Cardiac septum (tissue), 1 donor: ENCODE measurements at regions not wholly inside any gene's neighbourhood (a gene's known extent, or its start where the extent isn't known, plus 50 kb on each side); places are given as distances from the start of the nearest gene placed in this dataset.

Source experiments
- DNase-seq: peaks from one replicate; pipeline ENCODE4 v3.0.0-alpha.2; 2020; ENCODE audit warnings: low spot score
- intact Hi-C: fragments of 100-400 bp; cut with DNase I; formaldehyde crosslinking; loops from one replicate; pipeline ENCODE4 v1.14.0; 2022
- donor health status: DM: no; HTN: no; CAD: no.

DNA sequence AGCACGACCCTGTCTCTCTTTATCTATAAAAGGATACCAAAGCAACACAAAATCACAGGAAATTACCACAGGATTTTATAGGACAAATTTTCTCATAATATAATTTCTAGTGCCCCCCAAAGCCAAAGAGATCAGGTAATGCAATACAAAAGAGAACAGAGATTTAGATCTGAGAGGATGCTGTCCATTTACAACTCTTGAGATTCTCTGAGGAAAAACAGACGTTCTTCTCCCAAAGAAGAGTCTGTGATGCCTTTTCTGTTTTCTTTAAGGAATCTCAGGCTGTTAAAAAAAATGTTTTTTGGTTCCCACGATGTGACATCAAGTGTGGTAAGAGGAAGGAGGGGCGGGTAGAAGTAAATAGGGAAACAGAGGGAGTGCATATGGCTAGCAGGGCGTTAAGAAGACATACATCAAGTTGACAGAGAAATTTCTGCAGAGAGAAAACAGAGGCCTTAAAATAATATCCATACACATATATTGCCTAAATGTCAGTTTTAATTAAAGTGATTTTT, 274.7 kb downstream of the YTHDC2 start:
- intact Hi-C loops, result no loop called here

DNA sequence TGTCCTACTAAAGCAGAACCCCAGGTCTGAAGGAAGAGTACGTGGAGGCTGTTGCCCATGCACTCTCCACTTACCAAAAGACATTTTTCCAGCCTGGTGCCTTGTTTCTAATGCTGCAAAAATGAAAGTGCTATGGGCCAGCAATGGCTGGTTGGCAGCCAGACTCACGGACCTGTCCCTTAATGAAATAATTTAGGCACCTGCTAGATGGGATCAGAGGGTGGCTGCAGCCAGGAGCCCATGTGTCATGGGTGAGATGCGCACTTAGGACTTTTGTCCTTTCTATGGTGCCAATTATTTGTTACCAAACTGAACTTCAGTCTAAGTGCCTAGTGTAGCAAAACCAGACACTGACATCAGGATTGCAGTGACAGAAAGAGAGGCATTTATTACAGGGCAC, 276.3 kb downstream of the YTHDC2 start:
- DNase-seq, result no peak
- intact Hi-C loops, result no loop called here

More for the DNA sequence above, 274.7 kb downstream of the YTHDC2 start:
- DNase-seq, result no peak

DNA sequence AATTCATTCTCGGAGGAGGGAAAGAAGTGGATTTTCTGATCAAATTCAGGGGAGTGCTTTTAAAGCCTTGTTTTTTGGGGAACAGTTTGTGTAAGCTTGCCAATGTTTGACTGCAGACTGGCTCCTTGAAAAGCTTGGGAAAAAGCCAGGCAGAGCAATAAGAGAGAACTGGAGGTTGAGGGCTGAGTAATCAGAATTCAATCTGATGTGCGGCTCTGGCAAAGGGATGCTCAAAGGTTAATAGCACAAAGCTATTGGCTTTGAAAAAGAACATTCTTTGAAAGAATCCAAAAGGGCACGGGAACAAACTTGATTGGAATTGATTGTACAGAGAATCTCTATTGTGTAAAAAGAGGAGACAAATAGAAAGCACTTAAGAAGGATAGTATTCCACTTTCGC, 279.3 kb downstream of the YTHDC2 start:
- DNase-seq, result no peak
- intact Hi-C loops, result no loop called here

DNA sequence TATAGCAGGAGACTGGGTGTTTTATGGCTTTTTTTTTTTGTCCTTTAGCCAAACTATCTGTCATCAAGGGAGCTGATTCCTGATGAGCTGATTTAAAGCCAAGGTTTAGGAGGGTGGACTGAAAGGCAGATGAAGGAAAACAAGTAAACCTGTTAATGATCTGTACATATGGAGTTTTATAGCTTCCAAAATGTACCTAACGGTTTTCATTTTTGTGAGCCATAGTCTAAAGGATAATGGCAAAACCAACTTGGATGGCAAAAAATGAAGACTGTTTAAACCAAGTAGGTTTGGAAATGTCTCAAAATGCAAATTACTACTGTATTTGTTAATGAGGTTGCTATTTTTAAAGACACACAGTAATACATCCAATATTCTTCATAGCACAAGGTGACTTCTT, 281.5 kb downstream of the YTHDC2 start:
- DNase-seq, result no peak
- intact Hi-C loops, result no loop called here

DNA sequence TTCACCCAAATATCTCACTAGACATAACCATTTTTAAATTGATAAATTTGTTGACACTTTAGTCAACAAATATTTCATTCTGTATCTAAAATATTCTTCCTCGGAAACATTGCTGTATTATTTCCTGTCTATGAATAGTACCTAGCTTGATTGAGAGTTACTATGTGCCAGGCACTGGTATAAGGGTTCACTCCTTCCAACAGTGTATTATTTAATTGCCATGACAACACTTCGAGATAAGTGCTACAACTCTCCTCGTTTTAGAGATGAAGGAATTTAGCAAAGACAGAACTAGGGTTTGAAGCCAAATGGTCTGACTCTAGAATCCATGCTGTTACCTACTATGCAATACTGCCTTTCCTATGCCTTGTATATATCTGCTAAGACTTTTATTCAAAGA, 287.2 kb downstream of the YTHDC2 start:
- DNase-seq, result no peak
- intact Hi-C loops, result no loop called here

DNA sequence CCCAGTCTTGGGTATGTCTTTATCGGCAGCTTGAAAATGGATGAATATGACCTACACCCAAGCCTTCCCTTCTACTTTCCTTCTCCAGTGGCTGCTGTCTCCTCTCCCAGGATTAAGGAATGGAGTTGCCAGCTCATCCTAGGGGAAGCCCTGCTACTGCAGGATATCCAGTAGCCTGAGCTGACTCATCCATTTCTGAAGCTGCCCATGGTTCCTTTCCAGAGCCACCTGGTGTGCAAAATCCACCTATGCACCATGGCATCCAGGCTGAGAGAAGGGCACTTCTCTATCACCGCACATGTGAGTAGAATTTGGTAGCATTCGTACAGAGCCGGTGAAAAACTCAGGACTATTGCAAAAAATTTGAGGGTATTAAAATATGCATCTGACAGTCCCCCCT, 290.8 kb downstream of the YTHDC2 start:
- DNase-seq, result no peak
- intact Hi-C loops, result no loop called here

DNA sequence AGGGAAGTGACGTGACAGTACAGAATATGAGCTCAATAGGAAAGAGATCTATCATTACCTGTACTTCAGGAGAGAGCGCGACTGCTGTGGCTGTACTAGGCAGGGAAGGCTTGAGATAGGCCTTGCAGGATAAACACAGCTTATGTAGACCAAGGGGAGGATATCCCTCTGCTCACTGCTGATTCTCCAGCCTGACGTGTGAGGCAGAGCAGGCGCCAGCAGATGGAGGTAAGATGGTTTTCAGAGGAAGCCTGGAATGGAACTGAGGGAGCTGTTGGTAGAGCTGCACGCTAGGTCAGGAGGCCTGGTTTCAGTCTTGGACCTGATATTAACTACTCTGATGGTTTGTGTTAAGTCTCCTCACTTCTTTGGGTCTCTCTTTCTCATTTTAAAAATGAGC, 291.4 kb downstream of the YTHDC2 start:
- DNase-seq, result no peak
- intact Hi-C loops, result no loop called here

DNA sequence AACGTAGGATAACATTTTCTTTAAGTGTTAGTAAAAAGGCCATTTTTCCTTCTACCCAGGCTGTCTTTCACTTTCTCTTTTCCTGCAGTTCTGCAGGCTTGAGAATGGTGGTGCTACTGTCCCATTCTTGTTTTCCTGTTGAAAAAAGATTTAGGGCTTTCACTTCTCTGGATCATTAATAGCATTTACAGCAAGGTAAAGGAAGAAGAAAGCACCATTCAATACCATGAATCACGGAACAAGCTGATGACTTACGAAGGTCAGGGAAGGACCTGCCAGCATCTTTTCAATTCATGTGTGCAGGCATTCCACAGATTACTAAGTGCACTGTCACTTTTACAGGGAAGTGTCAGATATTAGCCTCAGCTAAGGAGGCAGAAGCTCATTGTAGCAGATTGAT, 292.8 kb downstream of the YTHDC2 start:
- intact Hi-C loops, result no loop called here
- DNase-seq, result no peak

DNA sequence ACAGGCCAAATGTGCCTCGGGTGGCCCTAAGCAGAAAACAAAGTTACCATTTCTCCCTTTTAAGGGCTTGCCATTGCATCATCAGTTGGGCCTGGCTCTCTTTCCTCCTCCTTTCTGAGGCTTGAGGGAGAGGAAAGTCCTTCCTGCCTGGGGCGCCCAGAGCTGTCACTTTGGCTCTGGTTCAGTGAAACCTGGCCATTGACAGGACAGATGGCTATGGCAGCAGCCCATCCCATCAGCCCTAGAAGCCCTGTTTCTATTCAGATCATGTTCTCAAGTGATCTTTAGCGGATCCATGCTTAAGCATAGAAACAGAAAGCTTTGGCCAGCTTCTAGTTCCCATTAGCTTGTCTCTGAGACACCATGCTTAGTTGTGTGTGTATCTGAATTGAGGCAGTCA, 293.4 kb downstream of the YTHDC2 start:
- DNase-seq, result no peak
- intact Hi-C loops, result no loop called here

DNA sequence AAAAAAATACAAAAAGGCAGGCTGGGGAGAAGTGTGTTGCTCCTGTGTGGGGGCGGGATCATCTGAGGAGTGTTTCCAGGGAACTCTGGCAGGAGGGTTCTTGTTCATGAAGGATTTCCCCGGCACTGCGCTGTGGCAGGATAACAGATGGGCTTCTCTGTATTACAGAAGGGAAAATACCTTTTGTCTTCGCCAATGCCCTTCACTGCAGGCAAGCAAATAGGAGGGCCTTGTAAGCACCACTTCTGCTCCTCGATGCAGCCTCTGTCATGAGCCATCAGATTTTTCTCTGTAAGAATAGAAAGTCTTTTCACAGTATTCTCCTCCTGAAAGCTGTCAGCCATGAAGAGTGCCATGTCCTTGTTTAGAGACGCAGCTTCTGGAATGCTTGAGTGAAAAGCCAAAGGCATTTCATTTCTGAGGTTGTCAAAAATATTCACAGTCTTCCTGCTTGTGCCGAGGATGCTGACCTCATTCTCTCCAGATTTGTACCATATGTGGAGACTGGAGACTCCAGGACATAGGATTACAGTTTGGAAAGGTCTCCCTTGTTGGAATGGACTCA, 294.0 kb downstream of the YTHDC2 start:
- intact Hi-C loops, result no loop called here
- DNase-seq, result no peak

DNA sequence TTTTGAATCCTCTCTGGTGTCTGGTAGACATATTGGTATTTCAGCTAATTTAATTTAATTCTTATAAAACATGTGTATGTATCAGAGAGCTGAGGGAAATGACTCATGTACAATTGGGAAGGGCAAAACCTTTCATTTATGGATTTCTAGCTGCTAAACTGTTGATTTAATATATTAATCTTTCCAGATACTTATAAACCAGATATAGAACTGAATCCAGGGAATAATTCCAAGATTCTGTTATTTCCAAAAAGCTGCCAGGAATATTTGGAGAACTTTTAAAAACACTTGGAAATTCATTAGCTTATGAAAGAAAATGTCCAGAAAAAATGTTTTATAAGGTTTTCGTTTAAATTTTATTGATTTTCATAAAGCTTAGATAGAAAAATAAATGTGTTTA, 295.5 kb downstream of the YTHDC2 start:
- intact Hi-C loops, result no loop called here
- no peak for DNase-seq

DNA sequence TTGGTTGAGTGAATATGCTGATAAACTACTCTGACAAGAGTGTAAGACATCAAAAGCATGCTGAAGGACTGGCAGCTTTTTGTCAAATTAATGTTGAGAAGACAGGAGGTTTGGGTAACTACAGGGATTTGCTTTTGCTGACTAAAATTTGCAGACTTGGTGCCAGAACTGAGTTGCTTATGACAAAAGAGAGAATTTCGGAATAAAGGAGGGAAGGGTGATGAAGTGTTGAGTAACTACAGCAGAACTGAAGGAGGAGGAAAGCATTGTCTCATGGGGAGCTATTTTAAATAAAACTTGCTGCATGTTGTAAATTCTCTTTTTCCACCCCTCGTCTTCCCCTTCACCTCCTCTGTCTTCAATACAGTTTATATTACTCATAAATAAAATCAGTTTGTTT, 296.1 kb downstream of the YTHDC2 start:
- intact Hi-C loops, result no loop called here
- DNase-seq, result no peak

DNA sequence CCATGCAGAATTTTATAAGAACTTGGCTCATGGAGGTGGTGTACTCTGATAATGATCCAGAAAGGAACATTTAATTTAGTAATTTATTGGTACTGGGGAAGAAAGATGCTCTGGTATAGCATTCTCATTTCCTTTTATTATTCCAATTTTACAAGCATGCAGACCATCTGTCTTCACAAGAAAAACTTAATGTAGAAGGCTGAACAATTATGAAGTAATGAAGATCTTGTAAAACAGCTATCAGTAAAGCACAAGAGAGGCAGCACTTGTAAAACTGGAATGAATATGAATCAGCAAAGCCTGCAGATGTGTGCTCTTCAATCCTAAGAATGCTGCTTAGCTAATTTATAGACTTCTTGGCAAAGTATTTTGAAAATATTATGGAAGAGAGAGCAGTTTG, 300.0 kb downstream of the YTHDC2 start:
- intact Hi-C loops, result no loop called here
- DNase-seq, result no peak

DNA sequence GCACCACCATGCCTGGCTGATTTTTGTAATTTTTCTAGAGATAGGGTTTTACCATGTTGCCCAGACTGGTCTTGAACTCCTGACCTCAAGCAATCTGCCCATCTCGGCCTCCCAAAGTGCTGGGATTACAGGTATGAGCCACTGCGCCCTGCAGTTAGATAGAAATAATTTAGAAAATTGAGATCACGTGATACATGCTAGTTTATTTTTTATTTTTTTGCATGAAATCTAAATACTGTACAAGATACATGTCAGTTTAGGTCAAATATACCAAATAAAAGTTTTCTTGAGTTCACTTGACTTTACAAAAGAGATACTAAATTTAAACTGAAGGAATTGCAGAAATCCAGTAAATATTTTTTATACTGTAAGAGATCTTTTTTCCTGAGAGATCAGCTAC, 304.2 kb downstream of the YTHDC2 start:
- intact Hi-C loops, result no loop called here
- DNase-seq, result no peak

DNA sequence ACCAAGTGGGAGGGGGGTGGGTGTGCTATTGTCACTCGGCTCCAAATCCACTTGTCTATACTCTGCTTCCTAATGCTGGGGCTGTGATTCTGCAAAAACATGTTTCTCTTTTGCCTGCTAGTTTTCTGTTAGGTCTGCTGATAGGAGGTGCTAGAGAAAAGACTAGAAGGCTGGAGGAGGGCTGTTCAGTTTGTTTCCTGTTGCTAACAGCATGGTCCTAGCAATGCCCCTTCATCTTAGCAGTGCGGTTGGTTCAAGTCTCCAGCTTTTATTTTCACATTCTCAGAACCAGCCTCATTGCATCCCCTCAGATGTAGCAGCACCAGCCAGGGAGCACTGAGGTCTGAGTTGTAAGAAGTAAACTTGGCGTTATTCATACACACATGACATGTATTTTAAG, 310.2 kb downstream of the YTHDC2 start:
- intact Hi-C loops, result no loop called here
- no peak for DNase-seq

DNA sequence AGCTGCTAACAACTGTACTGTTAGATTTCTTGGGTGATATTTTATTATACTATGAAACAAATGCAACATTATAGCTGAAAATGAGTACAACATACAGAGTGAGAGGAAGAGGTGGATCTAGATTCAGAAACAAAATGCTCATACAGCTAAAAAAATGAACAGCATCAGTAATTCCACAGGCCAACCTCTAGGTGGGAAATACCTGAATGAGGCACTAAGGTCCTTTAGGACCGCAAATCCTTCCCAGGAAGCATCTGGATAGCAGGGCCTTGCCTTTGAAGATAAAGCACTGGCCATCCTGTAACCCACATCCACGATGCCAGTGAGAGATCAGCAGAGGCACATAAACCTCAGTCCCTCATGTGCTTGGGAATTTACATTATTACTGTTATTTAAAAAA, 310.8 kb downstream of the YTHDC2 start:
- intact Hi-C loops, result no loop called here
- no peak for DNase-seq

DNA sequence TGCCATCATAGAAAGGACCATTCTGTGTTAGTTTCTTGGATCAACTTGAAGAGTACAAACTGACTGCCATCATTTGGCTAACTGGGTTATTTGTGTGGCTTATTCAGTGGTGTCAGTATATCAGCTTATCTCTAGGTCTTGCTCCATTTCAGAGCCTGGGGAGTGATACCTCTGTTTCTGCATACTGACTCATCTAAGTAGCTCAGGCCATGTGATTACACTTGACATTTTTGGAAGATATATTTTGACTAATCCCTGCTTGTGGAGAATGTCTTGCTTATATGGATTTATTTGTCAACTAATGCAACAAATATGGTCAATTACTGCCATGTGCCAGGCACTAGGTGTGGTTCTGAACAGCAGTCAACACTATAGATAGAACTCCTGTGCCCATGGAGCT, 311.7 kb downstream of the YTHDC2 start:
- no peak for DNase-seq
- intact Hi-C loops, result no loop called here

DNA sequence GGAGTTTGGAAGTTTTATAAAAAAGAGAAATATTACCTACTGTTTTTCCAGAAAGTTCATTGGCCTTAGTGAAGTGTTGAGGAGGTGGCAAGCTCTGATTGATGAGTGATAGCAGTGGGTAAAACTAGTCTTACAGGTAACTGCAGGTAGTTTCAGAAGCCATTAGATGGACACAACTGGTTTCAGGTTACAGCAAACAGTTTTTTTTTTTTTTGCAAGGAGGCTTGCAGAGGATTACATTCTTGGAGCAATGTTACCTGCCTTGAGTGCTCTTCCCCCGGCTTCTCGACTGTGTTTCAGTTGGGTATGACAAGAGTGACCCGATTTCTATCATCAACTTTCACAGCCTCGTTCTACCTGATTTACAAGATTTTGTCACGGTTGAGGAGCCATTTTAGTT, 333.4 kb downstream of the YTHDC2 start:
- DNase-seq, result no peak
- intact Hi-C loops, result no loop called here

DNA sequence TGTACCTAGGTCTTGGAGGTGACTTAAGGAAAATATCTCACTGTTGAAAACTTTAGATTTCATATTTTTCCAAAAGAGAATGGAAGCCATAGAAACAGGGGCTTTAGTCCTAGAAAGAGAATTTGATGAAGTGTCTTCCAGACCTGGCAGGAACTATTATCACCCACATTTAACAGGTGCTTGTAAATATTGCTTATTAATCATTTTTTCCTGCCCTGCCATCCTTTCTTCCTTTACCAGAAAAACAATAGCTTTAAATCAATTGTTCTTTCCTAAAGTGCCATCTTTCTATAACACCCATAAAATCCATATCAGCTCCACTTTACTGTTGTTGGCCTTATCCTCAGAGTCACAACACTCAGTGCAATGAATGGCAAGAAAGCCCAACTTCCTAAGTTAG, 350.9 kb downstream of the YTHDC2 start:
- intact Hi-C loops, result no loop called here
- no peak for DNase-seq

DNA sequence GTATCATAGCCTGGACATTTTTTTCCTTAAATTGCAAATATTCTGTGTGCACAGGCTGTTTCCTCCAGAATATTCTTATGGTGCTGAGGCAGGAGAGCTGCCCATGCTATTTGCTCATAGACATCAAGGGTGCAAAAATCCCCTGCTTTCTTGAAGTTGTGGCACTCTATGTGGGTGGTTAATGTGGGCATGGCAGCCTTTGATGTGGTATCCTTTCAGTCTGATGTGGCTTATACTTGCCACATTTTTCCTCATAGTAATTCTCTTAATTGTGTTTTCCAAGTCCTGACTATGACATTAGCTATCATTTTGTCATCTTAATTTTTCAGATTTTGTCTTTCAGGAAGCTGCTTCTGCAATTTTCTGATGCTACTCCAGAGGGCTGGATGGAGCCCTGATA, 353.3 kb downstream of the YTHDC2 start:
- no peak for DNase-seq
- intact Hi-C loops, result no loop called here

DNA sequence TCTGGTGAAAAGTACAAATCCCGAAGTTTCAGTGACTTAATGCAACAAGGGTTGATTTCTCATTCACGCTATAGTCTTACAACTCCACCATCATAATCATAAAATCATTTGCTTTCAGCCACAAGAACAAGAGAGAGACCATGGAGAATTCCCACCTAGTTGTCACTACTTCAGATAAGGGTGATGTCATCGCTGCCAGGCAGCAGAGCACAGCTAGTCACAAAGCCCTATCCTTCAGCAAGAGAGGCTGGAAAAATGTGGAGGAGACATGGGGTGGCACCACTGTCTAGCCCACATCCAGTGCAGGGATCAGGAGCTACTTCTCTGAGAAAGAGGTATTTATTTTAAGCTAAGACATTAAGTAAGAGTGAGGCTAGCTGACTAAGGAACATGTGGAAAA, 356.1 kb downstream of the YTHDC2 start:
- DNase-seq, result no peak
- intact Hi-C loops, result no loop called here

DNA sequence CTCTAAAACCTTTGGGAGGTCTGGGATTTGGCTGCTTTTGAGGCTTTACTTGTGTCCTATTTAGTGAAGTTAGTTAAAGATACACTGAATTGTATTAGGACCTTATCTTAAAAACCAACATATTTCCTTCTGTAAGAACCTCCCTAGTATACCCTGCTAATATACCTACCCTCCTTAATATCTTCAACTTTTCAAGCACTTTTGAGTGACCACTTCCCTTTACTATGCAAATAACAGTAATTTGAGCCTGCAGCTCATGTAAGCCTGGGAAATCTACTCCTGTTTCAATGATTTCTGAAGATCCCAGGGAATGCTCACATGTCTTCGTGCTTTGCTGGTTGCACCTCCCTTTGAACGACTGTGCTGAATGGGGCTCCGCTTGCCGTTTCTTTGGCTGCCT, 358.5 kb downstream of the YTHDC2 start:
- no peak for DNase-seq
- intact Hi-C loops, result no loop called here
